CD4-positive, alpha-beta T cell treated with Interleukin-2 at 100 ng/mL for 4 hours (primary cell): ENCODE measurements at regions not wholly inside any gene's neighbourhood (a gene's known extent, or its start where the extent isn't known, plus 50 kb on each side); places are given as distances from the start of the nearest gene placed in this dataset.
A peak's percentile ranks its signal among the peaks of the same experiment; 100 is the strongest.

Experiments
- DNase-seq: peaks from one replicate; pipeline ENCODE4 v3.0.0-alpha.2; 2020; ENCODE audit warnings: low spot score

DNA sequence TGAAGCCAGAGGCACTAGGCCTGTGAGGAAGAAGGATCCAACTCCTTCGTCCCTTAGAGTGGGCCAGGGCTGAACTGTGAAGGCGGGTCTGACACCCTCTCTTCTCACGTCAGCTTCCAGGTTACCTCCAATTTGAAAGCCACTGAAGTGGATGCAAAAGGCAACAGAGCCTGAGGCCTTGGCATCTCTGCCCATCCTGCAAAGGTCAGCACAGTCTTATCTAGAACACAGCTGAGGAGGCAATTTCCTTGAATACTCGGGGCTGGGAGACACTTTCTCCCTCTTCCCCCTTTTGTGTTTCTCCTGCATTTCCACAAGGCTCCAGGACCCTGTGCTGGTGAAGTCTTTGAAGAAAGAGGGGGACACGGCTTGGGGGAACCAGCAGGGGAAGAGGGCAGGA lies 91.6 kb upstream of the PAX6 start:
- DNase-seq: no peak

GRCh38 chr11:31895926-31896325 lies 84.8 kb upstream of the PAX6 start:
- no peak for DNase-seq

DNA sequence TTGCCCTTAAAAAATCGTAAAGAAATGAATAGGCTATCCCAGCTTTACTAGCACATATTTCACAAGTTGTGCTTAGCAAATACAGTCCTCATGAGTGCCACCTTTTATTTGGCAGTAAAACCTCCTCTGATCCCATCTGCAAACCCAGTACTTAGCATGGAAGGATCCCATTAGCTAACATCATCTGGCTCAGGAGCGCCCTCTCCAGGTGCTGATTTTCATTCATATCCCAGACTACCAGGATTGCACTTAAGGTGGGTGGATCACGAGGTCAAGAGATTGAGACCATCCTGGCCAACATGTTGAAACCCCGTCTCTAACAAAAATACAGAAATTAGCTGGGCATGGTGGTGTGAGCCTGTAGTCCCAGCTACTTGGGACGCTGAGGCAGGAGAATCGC lies 76.1 kb upstream of the PAX6 start:
- no peak for DNase-seq

DNA sequence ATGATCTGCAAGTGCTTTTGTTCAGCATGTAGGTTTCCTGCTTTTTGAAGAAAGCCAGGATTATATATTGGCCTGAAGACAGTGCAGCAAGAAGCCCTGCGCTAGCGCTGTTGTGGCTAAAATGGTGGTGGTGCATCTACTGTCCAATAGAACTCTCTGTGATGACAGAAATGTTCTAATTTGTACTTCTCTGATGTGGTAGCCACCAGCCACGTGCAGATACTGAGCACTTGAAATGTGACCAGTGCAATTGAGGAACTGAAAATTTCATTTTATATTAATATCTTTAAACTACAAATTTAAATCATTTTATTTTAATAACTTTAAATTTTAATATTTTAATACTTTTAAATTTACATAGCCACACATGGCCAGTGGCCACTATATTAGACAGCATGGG lies 73.0 kb upstream of the PAX6 start:
- no peak for DNase-seq

GRCh38 chr11:31883435-31883834 lies 72.3 kb upstream of the PAX6 start:
- DNase-seq: no peak

DNA sequence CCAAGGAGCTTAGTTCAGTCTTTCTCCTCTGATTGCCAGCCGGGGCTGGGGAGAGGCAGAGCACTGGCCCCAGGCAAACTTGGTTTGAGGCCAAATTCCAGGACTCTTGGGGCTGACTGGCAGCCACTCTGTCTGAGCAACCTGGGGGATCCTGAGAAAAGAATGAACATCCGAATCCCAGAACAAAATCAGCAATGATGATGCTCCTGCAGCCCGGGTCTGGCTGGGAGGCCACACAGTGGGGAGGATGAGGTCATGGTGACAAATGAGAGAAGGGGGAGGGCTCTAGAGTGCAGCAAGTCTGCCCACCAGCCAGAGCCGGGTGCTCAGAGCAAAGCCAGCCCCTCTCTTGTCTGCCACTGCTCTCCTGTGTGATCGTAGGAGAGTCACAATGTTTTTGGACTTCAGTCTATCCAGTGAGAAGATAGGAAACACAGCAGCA lies 71.8 kb upstream of the PAX6 start:
- DNase-seq: no peak

- no peak for DNase-seq
These were observed 70.7 kb upstream of the PAX6 start for GRCh38 chr11:31881825-31882224.

DNA sequence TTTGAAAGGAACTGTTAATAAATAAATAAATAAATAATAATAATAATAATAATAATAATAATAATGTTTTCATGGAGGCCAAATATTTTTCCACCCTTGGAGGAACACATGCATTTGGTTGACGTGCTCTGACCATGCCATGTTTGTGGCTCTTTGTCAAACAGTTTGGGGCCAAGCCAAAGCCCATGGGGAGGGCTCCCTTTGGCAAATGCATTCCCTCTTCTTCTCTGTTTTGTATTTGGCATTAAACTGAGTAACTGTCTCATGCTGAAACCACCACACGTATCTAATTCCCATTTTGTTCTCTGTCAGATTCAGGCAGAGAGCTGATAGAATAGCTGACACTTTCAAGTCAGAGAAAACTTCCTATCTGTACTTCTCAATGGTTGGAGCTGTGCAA lies 68.6 kb upstream of the PAX6 start:
- no peak for DNase-seq

DNA sequence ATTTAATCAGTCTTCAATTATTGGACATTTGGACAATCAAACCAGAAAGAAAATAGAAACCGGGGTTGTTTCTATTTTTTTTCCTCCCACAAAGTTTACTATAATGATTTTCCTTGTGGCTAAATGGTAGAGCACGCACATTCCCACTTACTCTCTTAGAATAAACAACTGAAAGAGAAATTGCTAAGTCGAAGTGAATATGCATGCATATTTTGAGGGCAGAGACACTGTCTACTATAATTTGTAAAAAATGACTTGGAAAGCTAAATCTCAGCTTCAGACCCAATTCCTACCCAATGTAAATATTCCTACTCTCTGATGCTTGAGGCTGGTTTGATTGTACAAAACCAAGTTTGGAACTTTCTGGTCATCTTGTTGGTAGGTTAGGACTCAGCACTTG lies 66.7 kb upstream of the PAX6 start:
- no peak for DNase-seq

- DNase-seq: no peak
These were observed 66.0 kb upstream of the PAX6 start for GRCh38 chr11:31877083-31877482.

- no peak for DNase-seq
These were observed 64.9 kb upstream of the PAX6 start for GRCh38 chr11:31875866-31876560.

GRCh38 chr11:31874631-31875191 lies 63.6 kb upstream of the PAX6 start:
- no peak for DNase-seq

GRCh38 chr11:31873124-31873523 lies 62.0 kb upstream of the PAX6 start:
- no peak for DNase-seq

DNA sequence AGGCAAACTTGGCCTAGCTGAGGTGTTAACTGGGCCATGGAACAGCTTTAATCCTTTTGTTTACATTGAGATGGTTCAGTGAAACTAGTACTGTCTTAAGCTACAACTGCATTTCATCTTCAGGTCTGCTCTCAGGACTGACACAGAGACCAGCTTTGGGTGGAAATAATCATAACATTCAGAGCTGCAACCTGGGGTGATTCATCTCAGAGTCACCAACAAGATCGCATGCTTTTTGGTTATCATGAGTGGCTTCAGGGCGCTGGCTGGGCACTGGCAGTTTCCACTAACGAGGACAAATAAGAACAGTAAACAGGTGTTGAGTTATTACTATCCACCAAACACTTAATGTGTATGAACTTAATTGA lies 60.9 kb upstream of the PAX6 start:
- no peak for DNase-seq

GRCh38 chr11:31871310-31872075 lies 60.4 kb upstream of the PAX6 start:
- no peak for DNase-seq

- DNase-seq: peak; percentile 2
These were observed 59.6 kb upstream of the PAX6 start for GRCh38 chr11:31870609-31871309.

- DNase-seq: no peak
These were observed 58.9 kb upstream of the PAX6 start for GRCh38 chr11:31869986-31870385.

GRCh38 chr11:31865606-31866300 lies 54.6 kb upstream of the PAX6 start:
- DNase-seq: no peak

GRCh38 chr11:31863170-31863832 lies 52.2 kb upstream of the PAX6 start:
- no peak for DNase-seq

DNA sequence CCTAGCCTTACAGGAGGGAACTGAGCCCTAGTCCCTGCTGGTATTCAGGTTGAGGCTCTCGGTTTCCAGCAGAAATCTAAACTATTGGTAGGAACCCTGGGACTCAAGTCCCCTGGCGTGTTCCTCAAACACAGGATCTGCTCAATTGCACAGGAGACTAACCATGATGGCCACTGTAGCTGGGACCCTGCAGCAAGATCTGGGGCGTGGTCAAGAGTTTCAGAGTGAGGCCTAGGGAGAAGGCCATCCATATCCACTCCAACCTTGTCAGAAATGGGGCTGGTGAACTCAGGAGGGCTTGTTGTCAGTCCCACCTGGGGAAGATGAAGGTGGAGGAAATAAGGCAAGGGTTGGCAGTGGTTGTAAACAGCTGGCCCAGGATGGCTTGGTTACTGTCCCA lies 49.9 kb upstream of the PAX6 start:
- DNase-seq: no peak
